HFF-Myc (cell line): ENCODE measurements at regions not wholly inside any gene's neighbourhood (a gene's known extent, or its start where the extent isn't known, plus 50 kb on each side); places are given as distances from the start of the nearest gene placed in this dataset.

Experiments
- DNase-seq: peaks from one replicate; pipeline ENCODE4 v3.0.0-alpha.2; 2011; ENCODE audit warnings: low read depth; ENCODE audit errors: extremely low read depth
- H3K4me3 ChIP-seq: replicated peaks from 2 replicates; pipeline ENCODE4 v1.5.1; 2011; ENCODE audit warnings: low read depth, mild to moderate bottlenecking, control low read depth, low read length
- TF ChIP-seq, protein P1 (sequence below): IDR thresholded peaks from 2 replicates; pipeline ENCODE4 v1.5.1; 2012; ENCODE audit warnings: mild to moderate bottlenecking, low read depth, low read length, control low read depth; ENCODE audit errors: missing control alignments

- DNase-seq: no peak
- no peak overlapping the region for H3K4me3 ChIP-seq
- TF ChIP-seq, protein P1, sequence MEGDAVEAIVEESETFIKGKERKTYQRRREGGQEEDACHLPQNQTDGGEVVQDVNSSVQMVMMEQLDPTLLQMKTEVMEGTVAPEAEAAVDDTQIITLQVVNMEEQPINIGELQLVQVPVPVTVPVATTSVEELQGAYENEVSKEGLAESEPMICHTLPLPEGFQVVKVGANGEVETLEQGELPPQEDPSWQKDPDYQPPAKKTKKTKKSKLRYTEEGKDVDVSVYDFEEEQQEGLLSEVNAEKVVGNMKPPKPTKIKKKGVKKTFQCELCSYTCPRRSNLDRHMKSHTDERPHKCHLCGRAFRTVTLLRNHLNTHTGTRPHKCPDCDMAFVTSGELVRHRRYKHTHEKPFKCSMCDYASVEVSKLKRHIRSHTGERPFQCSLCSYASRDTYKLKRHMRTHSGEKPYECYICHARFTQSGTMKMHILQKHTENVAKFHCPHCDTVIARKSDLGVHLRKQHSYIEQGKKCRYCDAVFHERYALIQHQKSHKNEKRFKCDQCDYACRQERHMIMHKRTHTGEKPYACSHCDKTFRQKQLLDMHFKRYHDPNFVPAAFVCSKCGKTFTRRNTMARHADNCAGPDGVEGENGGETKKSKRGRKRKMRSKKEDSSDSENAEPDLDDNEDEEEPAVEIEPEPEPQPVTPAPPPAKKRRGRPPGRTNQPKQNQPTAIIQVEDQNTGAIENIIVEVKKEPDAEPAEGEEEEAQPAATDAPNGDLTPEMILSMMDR: no peak
Observed at GRCh38 chr2:120921457-120921856, 185.8 kb downstream of the GLI2 start.

- no peak overlapping the region for H3K4me3 ChIP-seq
- no peak for DNase-seq
- TF ChIP-seq, protein P1: no peak
Observed at GRCh38 chr2:120922571-120923332, 187.1 kb downstream of the GLI2 start.

GRCh38 chr2:120923426-120923825 is 187.8 kb downstream of the GLI2 start:
- TF ChIP-seq, protein P1: no peak
- no peak for DNase-seq
- no peak overlapping the region for H3K4me3 ChIP-seq

DNA sequence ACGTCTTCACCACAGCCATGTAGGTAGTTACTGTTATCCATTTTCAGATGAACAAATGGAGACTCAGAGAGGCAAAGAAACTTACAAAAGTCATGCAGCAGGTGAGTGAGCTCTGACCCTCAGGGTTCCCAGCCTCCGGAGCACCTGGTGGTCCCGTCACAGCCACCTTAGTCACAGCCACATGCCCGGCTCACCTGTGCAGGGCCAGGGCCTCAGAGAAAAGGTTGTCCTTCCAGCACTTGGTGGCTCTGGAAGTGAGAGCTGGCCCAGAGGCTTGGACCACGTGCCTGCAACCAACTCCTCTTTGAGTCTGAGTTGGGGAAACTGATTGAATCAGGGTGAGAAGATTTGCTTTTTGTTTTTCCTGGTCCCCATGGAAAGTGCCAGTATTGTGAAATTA is 189.3 kb downstream of the GLI2 start:
- TF ChIP-seq, protein P1: no peak

DNA sequence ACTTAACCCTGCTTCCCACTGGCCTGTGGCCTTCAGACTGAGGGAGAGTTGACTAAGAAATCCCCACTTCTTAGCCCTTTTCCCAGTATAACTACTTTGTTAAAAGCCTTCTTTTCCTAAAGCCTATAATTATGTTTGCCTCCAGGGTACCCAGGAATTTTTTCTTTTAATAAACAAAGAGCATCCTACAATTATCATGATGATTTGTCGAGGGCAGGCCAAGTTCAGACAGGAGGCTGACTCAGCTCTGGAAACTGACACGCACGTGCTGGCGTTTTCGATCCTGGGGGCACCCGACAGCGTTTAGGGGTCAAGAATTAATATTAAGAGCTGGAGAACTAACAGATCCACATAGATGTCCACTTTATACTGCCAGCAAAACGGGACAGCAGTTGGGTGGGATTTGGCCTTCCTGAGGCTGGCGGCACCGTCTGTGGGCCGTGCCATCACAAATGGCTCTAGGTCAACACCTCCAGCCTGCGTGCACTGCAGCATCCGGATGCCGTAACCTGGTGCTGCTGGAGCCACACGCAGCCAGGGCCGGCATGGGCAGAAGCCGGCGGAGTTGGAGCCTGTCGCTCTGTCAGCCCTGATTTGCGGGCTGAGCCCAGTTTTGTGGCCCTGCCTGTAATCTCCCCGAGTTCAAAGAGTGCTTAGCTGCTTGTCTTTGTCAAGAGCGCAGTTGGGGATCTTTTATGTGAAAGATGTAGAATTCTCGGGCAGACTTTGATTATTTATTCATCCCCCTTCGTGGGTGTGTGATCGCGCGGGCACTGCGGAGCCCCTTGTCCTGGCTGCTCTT is 191.0 kb downstream of the GLI2 start:
- DNase-seq: no peak
- TF ChIP-seq, protein P1: no peak
- H3K4me3 ChIP-seq: no peak overlapping the region

More for the DNA sequence above, 189.3 kb downstream of the GLI2 start:
- H3K4me3 ChIP-seq: no peak overlapping the region
- DNase-seq: no peak

DNA sequence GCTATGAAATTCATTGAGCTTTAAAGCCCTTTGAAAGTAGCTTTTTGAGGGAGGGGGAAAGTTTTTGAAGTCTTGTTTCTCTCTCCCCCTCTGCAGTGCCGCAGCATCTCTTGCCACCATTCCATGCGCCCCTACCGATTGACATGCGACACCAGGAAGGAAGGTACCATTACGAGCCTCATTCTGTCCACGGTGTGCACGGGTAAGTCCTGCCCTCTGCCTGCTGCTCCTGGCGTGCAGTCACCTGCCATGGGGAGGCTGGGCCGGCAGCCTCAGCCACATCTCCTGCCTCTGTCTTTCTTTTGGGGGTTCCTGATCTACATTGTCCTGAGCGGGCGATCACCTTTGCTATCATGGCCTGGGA is 191.6 kb downstream of the GLI2 start:
- TF ChIP-seq, protein P1: no peak
- DNase-seq: no peak
- no peak overlapping the region for H3K4me3 ChIP-seq
